ENCODE measurements at regions not wholly inside any gene's neighbourhood (a gene's known extent, or its start where the extent isn't known, plus 50 kb on each side); places are given as distances from the start of the nearest gene placed in this dataset.

GRCh38 chr9:86456416-86456815 lies 102.2 kb upstream of the TUT7 start:
- no peak for TF ChIP-seq CTCF (conservative IDR thresholded peaks at IDR 0.05; ENCODE audit: low read depth, low read length)
- no peak for TF ChIP-seq EZH2 (IDR thresholded peaks at IDR 0.05; ENCODE audit: low read length, unreplicated experiment)

Data from PC-3 (cell line).